Tibial nerve (tissue), 4 donors: ENCODE measurements at regions not wholly inside any gene's neighbourhood (a gene's known extent, or its start where the extent isn't known, plus 50 kb on each side); places are given as distances from the start of the nearest gene placed in this dataset.

Source experiments
- DNase-seq, 2 donors: peaks; one replicate each; pipeline ENCODE4 v3.0.0-alpha.2; 2019; ENCODE audit warnings: low spot score in 2 of 2
- H3K27ac ChIP-seq, 4 donors: fragments of 200-600 bp; sonication (generic) in 3 of 4; one replicate each; pipeline ENCODE4 v1.5.1; 2017 to 2019; ENCODE audit warnings: mild to moderate bottlenecking in 1 of 4
- H3K27me3 ChIP-seq, 2 donors: fragments of 200-600 bp; sonication (generic) in 1 of 2; one replicate each; pipeline versions ENCODE4 v1.5.1 to v1.6.0; 2017 to 2019
- H3K36me3 ChIP-seq, 3 donors: fragments of 200-600 bp; sonication (generic); one replicate each; pipeline ENCODE4 v1.5.1; 2018 to 2019
- H3K4me1 ChIP-seq, 4 donors: fragments of 200-600 bp; sonication (generic) in 3 of 4; one replicate each; pipeline ENCODE4 v1.5.1; 2017 to 2019
- H3K4me3 ChIP-seq, 4 donors: fragments of 200-600 bp; sonication (generic) in 3 of 4; one replicate each; pipeline ENCODE4 v1.5.1; 2017 to 2019; ENCODE audit warnings: mild to moderate bottlenecking in 1 of 4, moderate library complexity in 1 of 4
- H3K9me3 ChIP-seq, 4 donors: fragments of 200-600 bp; sonication (generic) in 3 of 4; one replicate each; pipeline ENCODE4 v1.5.1; 2017 to 2019
- EP300 ChIP-seq, 2 donors: sonication (generic); formaldehyde crosslinking; IDR thresholded peaks; one replicate each; pipeline ENCODE4 v1.6.1; 2017; ENCODE audit warnings: antibody characterized with exemption in 2 of 2, mild to moderate bottlenecking in 1 of 2
- POLR2A ChIP-seq, 2 donors: fragments of 450-650 bp; IDR thresholded peaks; one replicate each; pipeline ENCODE4 v1.6.1; 2017; ENCODE audit warnings: antibody characterized with exemption in 2 of 2, mild to moderate bottlenecking in 2 of 2, moderate library complexity in 2 of 2
- WGBS, 2 donors: methylation state at CpG; one replicate each; pipeline ENCODE4 v1.1.5; 2018; 5-methylcytosine and 5-hydroxymethylcytosine counted together
- TF ChIP-seq, protein P1 (sequence below), 5 experiments: fragments of 200-600 bp in 3 of 5; fragments of 450-650 bp in 2 of 5; sonication (generic) in 3 of 5; IDR thresholded peaks; one replicate each; pipeline ENCODE4 v1.5.1; 2016 to 2019; ENCODE audit warnings: antibody characterized with exemption in 5 of 5, mild to moderate bottlenecking in 3 of 5, moderate library complexity in 2 of 5

DNA sequence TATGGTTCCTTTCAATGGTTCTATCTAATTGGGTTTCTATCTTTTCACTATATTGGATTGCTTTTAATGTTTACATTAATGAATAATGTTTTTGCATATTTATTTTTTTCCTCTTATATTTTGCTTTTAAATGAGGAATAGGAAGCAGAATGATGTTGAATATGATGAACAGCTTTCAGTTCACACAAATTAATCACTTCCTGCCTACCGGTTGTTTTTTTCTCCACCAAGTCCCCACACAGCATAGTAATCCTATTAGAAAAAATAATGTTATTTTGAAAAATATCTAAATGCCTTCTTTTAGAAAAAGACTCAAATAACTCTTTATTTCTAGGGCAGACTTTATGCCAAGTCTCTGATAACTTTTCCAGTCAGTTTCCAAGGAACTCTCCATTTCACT, 184.9 kb upstream of the MIR17HG start:
- H3K27ac ChIP-seq = no peak overlapping the region
- TF ChIP-seq, protein P1, sequence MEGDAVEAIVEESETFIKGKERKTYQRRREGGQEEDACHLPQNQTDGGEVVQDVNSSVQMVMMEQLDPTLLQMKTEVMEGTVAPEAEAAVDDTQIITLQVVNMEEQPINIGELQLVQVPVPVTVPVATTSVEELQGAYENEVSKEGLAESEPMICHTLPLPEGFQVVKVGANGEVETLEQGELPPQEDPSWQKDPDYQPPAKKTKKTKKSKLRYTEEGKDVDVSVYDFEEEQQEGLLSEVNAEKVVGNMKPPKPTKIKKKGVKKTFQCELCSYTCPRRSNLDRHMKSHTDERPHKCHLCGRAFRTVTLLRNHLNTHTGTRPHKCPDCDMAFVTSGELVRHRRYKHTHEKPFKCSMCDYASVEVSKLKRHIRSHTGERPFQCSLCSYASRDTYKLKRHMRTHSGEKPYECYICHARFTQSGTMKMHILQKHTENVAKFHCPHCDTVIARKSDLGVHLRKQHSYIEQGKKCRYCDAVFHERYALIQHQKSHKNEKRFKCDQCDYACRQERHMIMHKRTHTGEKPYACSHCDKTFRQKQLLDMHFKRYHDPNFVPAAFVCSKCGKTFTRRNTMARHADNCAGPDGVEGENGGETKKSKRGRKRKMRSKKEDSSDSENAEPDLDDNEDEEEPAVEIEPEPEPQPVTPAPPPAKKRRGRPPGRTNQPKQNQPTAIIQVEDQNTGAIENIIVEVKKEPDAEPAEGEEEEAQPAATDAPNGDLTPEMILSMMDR (IDR thresholded peaks at IDR 0.05) = no peak
- TF ChIP-seq EP300 (IDR thresholded peaks at IDR 0.05) = no peak
- no peak for TF ChIP-seq POLR2A (IDR thresholded peaks at IDR 0.05)
- H3K4me3 ChIP-seq = no peak overlapping the region
- no peaks in the 10 kb centered on the region for H3K9me3 ChIP-seq
- WGBS, 2 donors = 23 to 26% methylated on average over 1 of the region's 1 CpG
- no peaks in the 10 kb centered on the region for H3K36me3 ChIP-seq
- no peaks in the 10 kb centered on the region for H3K4me1 ChIP-seq
- no peak for DNase-seq
- no peaks in the 10 kb centered on the region for H3K27me3 ChIP-seq

DNA sequence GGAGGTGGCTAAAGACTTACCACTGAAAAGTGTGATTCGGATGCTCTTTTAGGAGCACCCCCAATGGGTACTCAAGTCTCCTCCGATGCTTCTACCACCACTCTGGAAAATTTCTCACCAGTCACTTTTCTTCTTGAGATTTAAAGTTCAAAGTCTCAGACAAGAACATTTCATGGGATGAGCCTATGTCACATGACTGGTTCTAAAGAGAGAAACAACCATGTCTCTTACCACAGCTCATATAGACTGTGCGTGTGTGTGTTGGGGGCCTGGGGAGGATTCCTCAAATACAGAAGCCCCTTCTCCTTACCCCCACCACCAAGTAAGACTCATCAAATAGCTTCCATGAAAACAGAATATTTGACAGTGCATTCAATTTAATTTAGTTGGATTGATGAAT, 181.7 kb upstream of the MIR17HG start:
- WGBS, 2 donors = 77 to 93% methylated on average over 3 of the region's 3 CpGs
- H3K36me3 ChIP-seq = no peaks in the 10 kb centered on the region

DNA sequence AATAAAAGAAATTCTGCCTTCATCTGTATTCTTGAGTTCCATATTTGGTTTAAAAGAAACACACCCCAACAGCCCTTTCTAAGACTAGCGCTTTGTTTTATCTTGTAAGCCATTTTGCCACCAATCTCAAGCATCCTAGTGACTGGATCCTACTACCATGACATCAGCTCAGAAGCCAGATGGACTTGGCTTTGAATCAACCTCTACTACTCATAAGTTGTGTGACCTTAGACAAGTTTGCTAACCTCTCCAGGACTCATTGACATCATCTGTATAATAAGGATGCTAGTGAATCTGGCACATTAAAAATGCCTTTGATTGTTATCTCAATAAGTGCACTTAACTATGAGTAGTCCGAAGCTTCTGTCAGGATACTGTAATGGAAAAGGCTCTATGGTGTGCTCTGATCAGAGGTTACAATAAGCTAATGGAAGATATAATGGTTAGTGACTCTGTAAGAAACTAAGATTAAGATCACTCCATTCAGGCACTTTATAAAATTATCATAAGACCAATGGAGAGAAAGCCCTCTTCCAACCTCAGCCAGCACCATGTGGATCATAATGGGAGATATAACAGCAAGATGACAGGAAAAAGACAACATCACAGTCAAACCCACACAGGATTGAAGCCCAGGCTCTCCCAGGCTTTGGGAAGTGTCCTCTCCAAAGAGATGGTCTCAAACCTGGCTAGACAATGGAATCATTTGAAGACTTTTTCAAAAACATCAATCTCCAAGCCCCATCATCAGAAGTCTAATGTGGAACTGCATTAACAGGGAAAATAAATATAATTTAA, 180.6 kb upstream of the MIR17HG start:
- Histone ChIP-seq H3K36me3 (no peaks in the 10 kb centered on the region), H3K4me3 (no peak overlapping the region), H3K27me3 (no peaks in the 10 kb centered on the region), H3K4me1 (peaks cover 0 to 5% (median 0%) of the 10 kb centered on the region in 4 donors), H3K9me3 (no peaks in the 10 kb centered on the region), H3K27ac (no peak overlapping the region)
- 97 to 98% methylated on average over 2 of the region's 2 CpGs for WGBS, 2 donors
- TF ChIP-seq EP300 (IDR thresholded peaks at IDR 0.05) (no peak), POLR2A (IDR thresholded peaks at IDR 0.05) (no peak)
- TF ChIP-seq, protein P1 (IDR thresholded peaks at IDR 0.05) = no peak
- no peak for DNase-seq

More for the DNA sequence above, 181.7 kb upstream of the MIR17HG start:
- no peaks in the 10 kb centered on the region for H3K9me3 ChIP-seq
- H3K27ac ChIP-seq = no peak overlapping the region
- DNase-seq = no peak
- peaks cover 0 to 5% (median 0%) of the 10 kb centered on the region in 4 donors for H3K4me1 ChIP-seq
- H3K27me3 ChIP-seq = no peaks in the 10 kb centered on the region
- no peak for TF ChIP-seq POLR2A (IDR thresholded peaks at IDR 0.05)
- TF ChIP-seq, protein P1 (IDR thresholded peaks at IDR 0.05) = no peak
- no peak for TF ChIP-seq EP300 (IDR thresholded peaks at IDR 0.05)
- H3K4me3 ChIP-seq = no peak overlapping the region

- H3K36me3 ChIP-seq = no peaks in the 10 kb centered on the region
- H3K4me1 ChIP-seq = peaks cover 0 to 5% (median 0%) of the 10 kb centered on the region in 4 donors
- no peaks in the 10 kb centered on the region for H3K9me3 ChIP-seq
- no peak overlapping the region for H3K27ac ChIP-seq
- WGBS, 2 donors = 61 to 80% methylated on average over 4 of the region's 4 CpGs
- no peak for DNase-seq
- H3K27me3 ChIP-seq = no peaks in the 10 kb centered on the region
- TF ChIP-seq EP300 (IDR thresholded peaks at IDR 0.05) = no peak
- TF ChIP-seq, protein P1 (IDR thresholded peaks at IDR 0.05) = no peak
- no peak for TF ChIP-seq POLR2A (IDR thresholded peaks at IDR 0.05)
- H3K4me3 ChIP-seq = no peak overlapping the region
Measured at GRCh38 chr13:91167706-91168385, 179.6 kb upstream of the MIR17HG start.

- no peak for DNase-seq
- 33 to 39% methylated on average over 4 of the region's 4 CpGs for WGBS, 2 donors
- H3K27ac ChIP-seq = no peak overlapping the region
- no peak overlapping the region for H3K4me3 ChIP-seq
- H3K9me3 ChIP-seq = no peaks in the 10 kb centered on the region
- no peaks in the 10 kb centered on the region for H3K36me3 ChIP-seq
- no peaks in the 10 kb centered on the region for H3K27me3 ChIP-seq
- peaks cover 0 to 5% (median 0%) of the 10 kb centered on the region in 4 donors for H3K4me1 ChIP-seq
- TF ChIP-seq POLR2A (IDR thresholded peaks at IDR 0.05) = no peak
- TF ChIP-seq, protein P1 (IDR thresholded peaks at IDR 0.05) = no peak
- TF ChIP-seq EP300 (IDR thresholded peaks at IDR 0.05) = no peak
Measured at GRCh38 chr13:91168386-91168711, 179.1 kb upstream of the MIR17HG start.
